ENCODE measurements at regions not wholly inside any gene's neighbourhood (a gene's known extent, or its start where the extent isn't known, plus 50 kb on each side); places are given as distances from the start of the nearest gene placed in this dataset.

DNA sequence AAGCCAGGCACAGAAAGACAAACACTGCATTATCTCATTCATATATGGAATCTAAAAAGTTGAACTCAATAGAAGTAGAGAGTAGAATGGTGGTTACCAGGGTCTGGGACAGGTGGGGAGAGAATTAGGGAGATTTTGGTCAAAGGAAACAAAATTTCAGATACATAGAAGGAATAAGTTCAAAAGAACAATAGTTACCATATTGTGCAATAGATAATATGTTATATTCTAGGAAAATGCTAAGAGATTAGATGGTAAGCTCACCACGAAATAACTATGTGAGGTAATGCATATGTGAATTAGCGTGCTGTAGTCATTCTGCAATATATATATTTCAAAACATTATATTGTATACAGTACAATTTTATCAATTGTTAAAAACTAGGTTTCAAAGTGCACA lies 442.5 kb downstream of the KCNH5 start:
- no peaks in the 10 kb centered on the region for H4K20me1 ChIP-seq (ENCODE audit: control insufficient read depth, extremely low read depth, insufficient read depth, low read length)
- H2AFZ ChIP-seq (ENCODE audit: control insufficient read depth, low read length), result no peak overlapping the region
- no peaks in the 10 kb centered on the region for H3K36me3 ChIP-seq (ENCODE audit: control insufficient read depth in 2 of 2, extremely low read depth in 1 of 2, insufficient read depth in 2 of 2, low read length in 2 of 2)
- H3K27ac ChIP-seq (ENCODE audit: control insufficient read depth, insufficient read depth, low read length), result no peak overlapping the region
- H3K4me2 ChIP-seq (ENCODE audit: control insufficient read depth, extremely low read depth, insufficient read depth, low read depth, low read length), result no peak overlapping the region
- H3K4me1 ChIP-seq (ENCODE audit: control insufficient read depth, extremely low read depth, insufficient read depth, low read length), result no peaks in the 10 kb centered on the region
- H3K4me3 ChIP-seq (ENCODE audit: control insufficient read depth in 2 of 3, extremely low read depth in 1 of 3, insufficient read depth in 2 of 3, low read depth in 1 of 3, low read length in 3 of 3), result no peak overlapping the region
- H3K9me1 ChIP-seq (ENCODE audit: control insufficient read depth, extremely low read depth, insufficient read depth, low read length), result no peaks in the 10 kb centered on the region
- no peaks in the 10 kb centered on the region for H3K27me3 ChIP-seq (ENCODE audit: control insufficient read depth, extremely low read depth, insufficient read depth, low read length)
- no peaks in the 10 kb centered on the region for H3K9me3 ChIP-seq (ENCODE audit: control insufficient read depth, low read depth, low read length)
- H3K79me2 ChIP-seq (ENCODE audit: control insufficient read depth, insufficient read depth, low read length), result no peaks in the 10 kb centered on the region
- H3K9ac ChIP-seq (ENCODE audit: control insufficient read depth, extremely low read depth, insufficient read depth, low read length), result no peak overlapping the region
- FAIRE-seq (no peak), DNase-seq (ENCODE audit: low read depth, low spot score) (no peak)
- no peak for TF ChIP-seq EZH2 (IDR thresholded peaks at IDR 0.05; ENCODE audit: low read length)
- TF ChIP-seq, protein P1, sequence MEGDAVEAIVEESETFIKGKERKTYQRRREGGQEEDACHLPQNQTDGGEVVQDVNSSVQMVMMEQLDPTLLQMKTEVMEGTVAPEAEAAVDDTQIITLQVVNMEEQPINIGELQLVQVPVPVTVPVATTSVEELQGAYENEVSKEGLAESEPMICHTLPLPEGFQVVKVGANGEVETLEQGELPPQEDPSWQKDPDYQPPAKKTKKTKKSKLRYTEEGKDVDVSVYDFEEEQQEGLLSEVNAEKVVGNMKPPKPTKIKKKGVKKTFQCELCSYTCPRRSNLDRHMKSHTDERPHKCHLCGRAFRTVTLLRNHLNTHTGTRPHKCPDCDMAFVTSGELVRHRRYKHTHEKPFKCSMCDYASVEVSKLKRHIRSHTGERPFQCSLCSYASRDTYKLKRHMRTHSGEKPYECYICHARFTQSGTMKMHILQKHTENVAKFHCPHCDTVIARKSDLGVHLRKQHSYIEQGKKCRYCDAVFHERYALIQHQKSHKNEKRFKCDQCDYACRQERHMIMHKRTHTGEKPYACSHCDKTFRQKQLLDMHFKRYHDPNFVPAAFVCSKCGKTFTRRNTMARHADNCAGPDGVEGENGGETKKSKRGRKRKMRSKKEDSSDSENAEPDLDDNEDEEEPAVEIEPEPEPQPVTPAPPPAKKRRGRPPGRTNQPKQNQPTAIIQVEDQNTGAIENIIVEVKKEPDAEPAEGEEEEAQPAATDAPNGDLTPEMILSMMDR (optimal IDR thresholded peaks at IDR 0.05 in 1 of 3, IDR thresholded peaks at IDR 0.05 in 1 of 3, conservative IDR thresholded peaks at IDR 0.05 in 1 of 3; ENCODE audit: extremely low read depth in 1 of 3, insufficient read depth in 2 of 3, low read length in 3 of 3), result no peak
- dilution Hi-C loops (cut with MboI; ENCODE audit: extremely low pct_ligation_motif_present, low sequenced_read_pairs), result no loop called here

DNA sequence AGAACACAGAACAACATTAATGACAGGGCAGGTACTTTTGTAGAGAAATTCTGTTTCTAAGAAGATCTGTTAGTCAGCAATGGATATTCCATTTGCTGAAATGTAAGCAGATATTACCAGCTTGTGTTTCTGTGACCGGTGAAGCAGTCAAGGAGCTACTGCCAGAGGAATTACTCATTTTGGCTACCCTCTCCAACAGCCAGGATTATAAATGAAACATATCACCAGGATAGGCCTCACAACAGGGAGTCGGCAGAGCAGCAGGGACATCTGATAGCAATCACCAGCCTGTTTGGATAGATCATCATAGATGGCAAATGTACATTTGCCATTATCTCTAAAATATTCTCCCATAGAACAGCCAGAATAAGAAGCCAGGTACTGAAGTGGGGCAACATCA lies 440.7 kb downstream of the KCNH5 start:
- dilution Hi-C loops (cut with MboI; ENCODE audit: extremely low pct_ligation_motif_present, low sequenced_read_pairs), result no loop called here
- Histone ChIP-seq H3K9ac (ENCODE audit: control insufficient read depth, extremely low read depth, insufficient read depth, low read length) (no peak overlapping the region), H4K20me1 (ENCODE audit: control insufficient read depth, extremely low read depth, insufficient read depth, low read length) (no peaks in the 10 kb centered on the region), H3K4me1 (ENCODE audit: control insufficient read depth, extremely low read depth, insufficient read depth, low read length) (no peaks in the 10 kb centered on the region), H3K79me2 (ENCODE audit: control insufficient read depth, insufficient read depth, low read length) (no peaks in the 10 kb centered on the region), H3K27me3 (ENCODE audit: control insufficient read depth, extremely low read depth, insufficient read depth, low read length) (no peaks in the 10 kb centered on the region), H3K9me1 (ENCODE audit: control insufficient read depth, extremely low read depth, insufficient read depth, low read length) (no peaks in the 10 kb centered on the region), H2AFZ (ENCODE audit: control insufficient read depth, low read length) (no peak overlapping the region), H3K9me3 (ENCODE audit: control insufficient read depth, low read depth, low read length) (no peaks in the 10 kb centered on the region), H3K36me3 (ENCODE audit: control insufficient read depth in 2 of 2, extremely low read depth in 1 of 2, insufficient read depth in 2 of 2, low read length in 2 of 2) (no peaks in the 10 kb centered on the region), H3K4me2 (ENCODE audit: control insufficient read depth, extremely low read depth, insufficient read depth, low read depth, low read length) (no peak overlapping the region), H3K27ac (ENCODE audit: control insufficient read depth, insufficient read depth, low read length) (no peak overlapping the region), H3K4me3 (ENCODE audit: control insufficient read depth in 2 of 3, extremely low read depth in 1 of 3, insufficient read depth in 2 of 3, low read depth in 1 of 3, low read length in 3 of 3) (no peak overlapping the region)
- FAIRE-seq, result no peak
- DNase-seq (ENCODE audit: low read depth, low spot score), result no peak
- no peak for TF ChIP-seq EZH2 (IDR thresholded peaks at IDR 0.05; ENCODE audit: low read length)
- TF ChIP-seq, protein P1 (optimal IDR thresholded peaks at IDR 0.05 in 1 of 3, IDR thresholded peaks at IDR 0.05 in 1 of 3, conservative IDR thresholded peaks at IDR 0.05 in 1 of 3; ENCODE audit: extremely low read depth in 1 of 3, insufficient read depth in 2 of 3, low read length in 3 of 3), result no peak

Measured in keratinocyte (primary cell).